PC-3 (cell line): ENCODE measurements at regions not wholly inside any gene's neighbourhood (a gene's known extent, or its start where the extent isn't known, plus 50 kb on each side); places are given as distances from the start of the nearest gene placed in this dataset.
"Not testable (repeated sequence)": the region's sequence is repeated elsewhere in the genome, so short reads cannot be mapped to it uniquely, and the experiment has no call there.

Experiments
- EZH2 ChIP-seq: fragments of 300-600 bp; sonication (generic); IDR thresholded peaks from one replicate; pipeline ENCODE4 v1.6.1; 2017; ENCODE audit warnings: antibody characterized with exemption, mild to moderate bottlenecking, low read length; ENCODE audit not compliant: unreplicated experiment
- EZH2phosphoT487 ChIP-seq: fragments of 300-600 bp; sonication (generic); IDR thresholded peaks from 2 replicates; pipeline ENCODE4 v1.6.1; 2018; ENCODE audit warnings: mild to moderate bottlenecking, antibody characterized with exemption, low read length, borderline replicate concordance
- TF ChIP-seq, protein P1 (sequence below): fragments of 300-600 bp; sonication (generic); conservative IDR thresholded peaks from 2 replicates; pipeline ENCODE4 v1.5.1; 2017; ENCODE audit warnings: antibody characterized with exemption, low read depth, mild to moderate bottlenecking, low read length

DNA sequence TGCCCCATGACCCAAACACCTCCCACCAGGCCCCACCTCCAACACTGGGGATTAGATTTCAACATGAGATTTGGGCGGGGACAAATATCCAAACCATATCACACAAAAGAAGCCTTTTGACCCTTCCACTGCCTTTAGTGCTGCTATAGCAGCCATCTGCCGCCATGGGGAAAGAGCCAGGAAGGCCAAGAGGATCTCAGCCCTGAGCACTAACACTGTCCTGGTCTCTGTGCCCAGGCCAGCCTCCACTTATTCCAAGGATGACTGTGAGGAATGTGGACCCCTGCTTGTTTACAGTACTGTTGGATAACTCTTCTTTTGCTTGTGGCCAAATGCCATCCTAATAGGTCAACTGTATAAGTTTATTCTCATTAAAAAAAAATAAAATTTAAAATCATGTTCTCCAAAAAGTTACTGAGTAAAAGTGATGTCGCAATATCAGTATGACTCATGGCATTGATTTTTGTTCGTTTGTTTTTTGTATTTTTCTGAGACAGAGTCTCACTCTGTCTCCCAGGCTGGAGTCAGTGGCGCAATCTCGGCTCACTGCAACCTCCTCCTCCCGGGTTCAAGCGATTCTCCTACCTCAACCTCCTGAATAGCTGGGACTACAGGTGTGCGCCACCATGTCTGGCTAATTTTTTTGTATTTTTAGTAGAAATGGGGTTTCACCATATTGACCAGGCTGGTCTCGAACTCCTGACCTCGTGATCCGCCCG is 166.4 kb downstream of the NDUFA12 start:
- TF ChIP-seq EZH2phosphoT487, EZH2: not testable (repeated sequence)
- TF ChIP-seq, protein P1, sequence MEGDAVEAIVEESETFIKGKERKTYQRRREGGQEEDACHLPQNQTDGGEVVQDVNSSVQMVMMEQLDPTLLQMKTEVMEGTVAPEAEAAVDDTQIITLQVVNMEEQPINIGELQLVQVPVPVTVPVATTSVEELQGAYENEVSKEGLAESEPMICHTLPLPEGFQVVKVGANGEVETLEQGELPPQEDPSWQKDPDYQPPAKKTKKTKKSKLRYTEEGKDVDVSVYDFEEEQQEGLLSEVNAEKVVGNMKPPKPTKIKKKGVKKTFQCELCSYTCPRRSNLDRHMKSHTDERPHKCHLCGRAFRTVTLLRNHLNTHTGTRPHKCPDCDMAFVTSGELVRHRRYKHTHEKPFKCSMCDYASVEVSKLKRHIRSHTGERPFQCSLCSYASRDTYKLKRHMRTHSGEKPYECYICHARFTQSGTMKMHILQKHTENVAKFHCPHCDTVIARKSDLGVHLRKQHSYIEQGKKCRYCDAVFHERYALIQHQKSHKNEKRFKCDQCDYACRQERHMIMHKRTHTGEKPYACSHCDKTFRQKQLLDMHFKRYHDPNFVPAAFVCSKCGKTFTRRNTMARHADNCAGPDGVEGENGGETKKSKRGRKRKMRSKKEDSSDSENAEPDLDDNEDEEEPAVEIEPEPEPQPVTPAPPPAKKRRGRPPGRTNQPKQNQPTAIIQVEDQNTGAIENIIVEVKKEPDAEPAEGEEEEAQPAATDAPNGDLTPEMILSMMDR: not testable (repeated sequence)
